NCI-H460 (cell line): ENCODE measurements at regions not wholly inside any gene's neighbourhood (a gene's known extent, or its start where the extent isn't known, plus 50 kb on each side); places are given as distances from the start of the nearest gene placed in this dataset.

Experiments used
- DNase-seq: peaks from one replicate; pipeline ENCODE4 v3.0.0-alpha.2; 2016; ENCODE audit warnings: low read depth; ENCODE audit errors: extremely low read depth

- no peak for DNase-seq
Observed at GRCh38 chr22:48223488-48224190, 1461.2 kb downstream of the TBC1D22A start.

GRCh38 chr22:48222742-48223487, 1460.5 kb downstream of the TBC1D22A start:
- DNase-seq, result no peak

DNA sequence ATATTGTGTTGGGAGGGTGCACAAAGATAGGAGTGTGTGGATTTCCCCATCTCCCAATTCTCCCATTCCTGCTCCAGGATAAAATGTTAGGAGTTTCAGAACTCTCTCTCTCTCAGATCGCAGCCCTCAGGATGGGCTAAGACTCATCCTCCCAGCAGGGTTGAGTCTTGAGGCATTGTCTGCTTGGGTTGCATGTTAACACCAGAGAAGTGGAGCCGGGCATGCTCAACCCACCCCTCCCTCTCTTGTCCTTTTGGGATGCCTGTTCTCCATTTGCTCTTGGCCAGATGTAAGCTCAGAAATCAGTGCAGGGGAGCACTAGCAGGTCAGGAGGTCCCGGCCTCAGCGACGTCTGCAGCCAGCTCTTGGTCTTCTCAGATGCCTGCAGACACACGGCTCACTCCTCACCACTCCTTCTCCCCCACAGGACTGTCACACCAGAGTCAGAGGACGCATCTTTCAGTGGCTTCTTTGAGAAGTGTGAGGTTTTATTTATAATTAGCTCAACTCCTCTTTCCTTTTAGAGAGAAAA, 1456.5 kb downstream of the TBC1D22A start:
- no peak for DNase-seq

DNA sequence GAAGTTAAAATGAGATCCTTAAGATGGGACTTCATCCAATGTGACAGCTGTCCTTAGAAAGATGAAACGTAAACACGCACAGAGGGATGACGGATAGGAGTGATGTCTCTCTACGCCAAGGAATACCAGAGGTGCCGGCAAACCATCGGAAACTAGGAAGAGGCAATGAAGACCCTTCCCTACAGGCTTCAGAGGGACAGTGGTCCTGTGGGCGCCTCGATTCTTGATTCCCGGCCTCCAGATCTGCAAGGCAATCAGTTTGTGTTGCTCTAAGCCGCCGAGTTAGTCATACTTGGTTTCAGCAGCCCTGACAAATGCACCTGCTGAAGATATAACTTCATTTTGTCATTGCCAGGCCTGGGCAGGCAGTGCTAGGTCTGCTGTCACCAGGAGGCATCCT, 1455.1 kb downstream of the TBC1D22A start:
- DNase-seq, result no peak

DNA sequence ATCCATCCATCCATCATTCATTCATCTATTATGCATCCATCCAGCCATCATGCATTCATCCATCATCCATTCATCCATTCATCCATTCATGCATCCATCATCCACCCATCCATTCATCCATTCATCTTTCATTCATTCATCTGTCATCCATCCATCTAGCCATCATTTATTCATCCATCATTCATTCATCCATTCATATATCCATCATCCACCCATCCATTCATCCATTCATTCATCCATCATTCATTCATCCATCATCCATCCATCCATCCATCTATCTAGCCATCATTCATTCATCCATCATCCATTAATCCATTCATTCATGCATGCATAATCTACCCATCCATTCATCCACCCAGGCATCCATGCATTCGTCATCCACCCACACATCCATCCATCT, 1450.3 kb downstream of the TBC1D22A start:
- DNase-seq, result no peak

DNA sequence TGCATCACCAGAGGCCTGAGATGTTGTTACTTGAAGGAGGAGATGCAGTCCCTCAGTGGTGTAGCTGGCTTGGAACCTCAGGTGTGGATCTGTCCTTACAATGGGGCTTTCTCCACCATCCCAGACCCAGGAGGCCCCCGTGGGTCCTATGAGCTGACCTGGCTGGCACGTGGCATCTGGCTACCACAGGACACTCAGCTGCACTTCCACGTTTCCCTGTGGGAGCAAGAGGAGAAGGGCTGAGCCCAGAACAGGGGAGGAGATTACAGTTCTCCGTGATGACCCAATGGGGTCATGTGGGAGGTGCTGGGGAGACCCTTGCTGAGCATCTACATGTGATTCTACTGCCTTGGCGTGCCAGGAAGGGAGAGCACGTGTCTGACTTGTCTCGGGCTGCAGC, 1448.4 kb downstream of the TBC1D22A start:
- DNase-seq, result no peak

- DNase-seq, result no peak
Observed at GRCh38 chr22:48210198-48210580, 1447.7 kb downstream of the TBC1D22A start.

- DNase-seq, result no peak
Observed at GRCh38 chr22:48209473-48210197, 1447.2 kb downstream of the TBC1D22A start.

DNA sequence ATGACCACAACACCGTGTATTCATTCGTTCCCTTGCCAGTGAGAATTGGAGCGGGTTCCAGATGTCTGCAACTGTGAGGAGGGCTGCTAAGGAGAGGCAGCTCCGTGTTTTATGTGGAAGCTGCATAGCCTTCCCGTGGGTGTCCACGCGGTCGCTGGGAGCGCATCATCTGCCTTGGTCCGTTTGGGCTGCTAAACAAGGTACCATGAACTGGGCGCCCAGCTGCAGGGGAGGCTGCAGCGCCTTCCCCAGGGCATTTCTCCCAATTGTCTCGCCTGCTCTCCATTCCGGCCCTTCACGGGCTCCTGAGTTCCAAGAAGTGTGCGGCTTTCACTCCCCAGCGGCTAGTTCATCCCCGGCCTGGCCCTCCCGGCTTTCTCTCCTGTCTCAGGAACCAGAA, 1446.4 kb downstream of the TBC1D22A start:
- DNase-seq, result no peak

DNA sequence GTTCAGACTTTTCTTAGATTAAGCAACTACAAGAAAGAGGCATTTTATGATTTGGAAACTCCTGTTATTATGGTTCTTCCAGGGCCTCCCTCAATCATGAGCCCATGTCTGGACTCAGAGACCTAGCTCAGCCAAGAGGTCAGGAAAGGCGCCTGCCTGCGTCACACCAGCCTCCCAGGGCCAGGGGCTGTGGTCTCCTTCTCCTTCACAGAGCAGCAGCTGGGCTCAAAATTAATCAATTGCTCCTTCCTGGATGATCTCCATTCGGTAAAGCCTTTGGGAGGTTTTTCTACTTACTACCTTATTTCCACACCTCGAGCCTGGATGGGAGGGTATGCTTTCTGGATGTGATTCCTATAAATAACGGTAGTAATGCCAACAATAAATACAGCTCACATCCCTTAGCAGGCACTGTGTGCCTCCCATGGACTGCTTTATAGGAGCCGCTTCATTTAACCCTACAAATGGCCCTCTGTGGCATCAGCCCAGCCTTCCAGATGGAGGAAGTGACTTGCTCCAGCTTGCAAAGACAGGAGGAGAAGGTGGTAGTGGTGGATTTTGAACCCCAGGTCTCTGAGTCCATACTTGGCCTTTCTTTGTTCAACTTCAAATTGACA, 1445.6 kb downstream of the TBC1D22A start:
- no peak for DNase-seq

GRCh38 chr22:48205790-48206189, 1443.3 kb downstream of the TBC1D22A start:
- DNase-seq, result no peak

GRCh38 chr22:48205161-48205560, 1442.7 kb downstream of the TBC1D22A start:
- DNase-seq, result no peak

DNA sequence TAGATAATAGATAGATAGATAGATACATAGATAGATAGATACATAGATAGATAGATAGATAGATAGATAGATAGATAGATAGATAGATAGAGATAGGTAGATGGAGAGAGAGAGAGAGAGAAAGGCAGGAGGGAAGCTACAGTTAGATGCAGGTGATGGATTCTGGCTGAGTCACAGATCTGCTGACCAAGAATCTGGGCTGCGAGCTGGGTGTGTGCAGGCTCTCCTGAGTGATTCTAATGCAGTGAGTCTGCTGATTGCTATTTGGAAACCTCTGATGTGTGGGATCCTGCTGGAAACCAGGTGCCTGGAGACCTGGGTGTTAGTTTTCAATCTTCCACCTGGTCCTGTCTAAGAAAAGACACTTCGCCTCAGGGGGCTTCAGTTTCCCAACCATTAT, 1441.8 kb downstream of the TBC1D22A start:
- DNase-seq, result no peak

DNA sequence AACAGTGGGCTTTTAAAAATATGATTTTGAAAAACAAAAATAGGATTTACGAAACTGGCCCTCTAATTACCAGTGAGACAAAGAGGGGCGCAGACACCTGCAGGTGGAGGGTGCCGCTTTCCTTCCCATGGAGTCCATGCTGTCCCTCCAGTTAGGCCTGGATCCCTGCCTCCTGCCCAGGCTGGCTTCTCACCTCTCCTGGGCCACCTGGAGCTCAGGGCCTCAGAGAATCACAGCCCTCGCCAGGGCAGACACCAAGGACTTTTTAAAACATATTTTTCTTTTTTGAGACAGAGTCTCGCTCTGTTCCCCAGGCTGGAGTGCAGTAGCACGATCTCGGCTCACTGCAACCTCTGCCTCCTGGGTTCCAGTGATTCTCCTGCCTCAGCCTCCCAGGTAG, 1437.2 kb downstream of the TBC1D22A start:
- no peak for DNase-seq

- no peak for DNase-seq
Observed at GRCh38 chr22:48198489-48199459, 1436.3 kb downstream of the TBC1D22A start.

DNA sequence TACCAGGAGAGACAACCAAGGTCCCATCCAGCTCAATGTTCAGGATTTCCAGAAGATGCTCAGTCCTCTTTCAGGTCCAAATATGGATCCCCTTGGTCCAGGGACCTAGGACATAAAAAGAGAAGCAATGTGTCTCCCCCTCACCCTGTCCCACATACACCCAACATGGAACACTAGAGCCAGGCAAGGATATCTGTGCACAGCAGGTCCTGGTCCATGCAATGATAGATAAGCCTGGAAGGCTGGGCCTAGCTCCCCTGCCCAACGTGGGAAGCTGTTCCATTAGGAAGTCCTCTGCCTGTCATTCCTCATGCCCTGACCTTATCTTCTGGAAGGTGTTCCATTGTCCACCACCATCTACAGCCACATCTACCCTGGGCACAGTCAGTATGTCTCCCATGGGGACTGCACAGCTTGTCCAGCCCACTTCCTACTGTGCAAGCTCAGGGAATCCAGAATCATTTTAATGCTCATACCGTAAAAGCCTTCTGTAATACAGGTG, 1434.8 kb downstream of the TBC1D22A start:
- DNase-seq, result no peak

DNA sequence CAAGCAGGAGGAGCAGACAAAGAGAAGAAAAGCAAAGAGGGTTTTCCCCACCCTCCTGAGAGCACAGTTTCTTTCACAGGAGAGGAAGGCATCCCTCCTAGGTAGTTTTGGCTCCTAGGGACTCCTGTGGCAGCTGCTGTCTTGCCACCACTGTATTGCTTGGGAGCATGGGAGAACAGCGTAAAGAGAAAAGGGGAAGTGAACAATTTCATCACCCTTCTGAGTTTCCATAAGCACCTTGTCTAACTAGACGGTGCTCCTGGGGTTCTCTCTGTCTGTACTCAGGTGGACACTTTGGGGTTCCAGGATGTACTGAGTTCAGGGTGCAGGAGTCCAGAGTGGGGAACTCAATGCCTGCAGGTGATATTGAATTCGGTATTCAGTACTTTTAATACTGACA, 1430.5 kb downstream of the TBC1D22A start:
- DNase-seq, result no peak

DNA sequence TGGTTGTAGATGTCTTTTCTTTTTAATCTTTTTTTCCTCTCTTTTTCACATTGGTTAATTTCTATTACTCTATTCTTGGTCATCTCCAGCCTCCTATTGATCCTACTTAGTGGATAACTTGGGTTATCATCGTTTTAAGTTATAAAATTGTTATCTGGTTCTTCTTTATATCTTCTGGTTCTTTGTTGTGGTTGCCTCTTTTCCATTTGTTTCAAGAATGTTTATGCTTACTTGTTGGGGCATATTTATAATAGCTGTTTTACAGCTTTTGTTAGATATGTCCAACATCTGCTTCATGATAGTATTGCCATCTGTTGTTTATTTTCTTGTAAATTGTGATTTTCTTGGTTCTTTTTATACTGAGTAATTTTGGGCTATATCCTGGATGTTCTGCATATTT, 1429.6 kb downstream of the TBC1D22A start:
- no peak for DNase-seq

DNA sequence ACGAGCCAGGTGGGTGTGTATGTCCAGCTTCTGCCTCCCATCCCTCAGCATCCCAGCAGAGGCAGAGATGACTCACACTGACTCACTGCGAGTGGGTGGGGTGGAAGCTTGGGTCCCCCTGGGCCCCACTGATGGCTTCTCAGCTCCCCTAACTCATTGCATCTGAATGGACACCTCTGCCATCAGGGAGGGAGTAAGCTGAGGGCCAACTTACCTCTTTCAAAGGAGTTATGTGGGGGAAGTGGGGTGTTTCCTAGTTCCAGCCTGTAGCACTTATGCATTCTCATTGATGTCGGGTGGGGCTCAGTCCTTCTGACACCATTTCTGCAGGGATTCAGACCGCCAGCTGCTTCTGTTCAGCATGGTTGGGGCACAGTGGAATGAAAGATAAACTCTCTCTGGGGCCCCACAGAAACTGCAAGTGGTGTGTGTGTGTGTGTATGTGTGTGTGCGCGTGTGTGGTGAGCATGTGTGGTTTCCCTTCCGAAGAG, 1425.8 kb downstream of the TBC1D22A start:
- DNase-seq, result no peak

- no peak for DNase-seq
Observed at GRCh38 chr22:48187356-48187755, 1424.9 kb downstream of the TBC1D22A start.
